Brain microvascular endothelial cell (primary cell): ENCODE measurements at regions not wholly inside any gene's neighbourhood (a gene's known extent, or its start where the extent isn't known, plus 50 kb on each side); places are given as distances from the start of the nearest gene placed in this dataset.
"Not testable (repeated sequence)": the region's sequence is repeated elsewhere in the genome, so short reads cannot be mapped to it uniquely, and the experiment has no call there.

Source experiments
- DNase-seq: peaks from one replicate; pipeline ENCODE4 v3.0.0-alpha.2; 2020
- H3K27ac ChIP-seq: fragments of 250-450 bp; sonication (Bioruptor Pico); 2 replicates; pipeline ENCODE4 v1.5.1; 2020; ENCODE audit warnings: mild to moderate bottlenecking, moderate library complexity
- H3K27me3 ChIP-seq: fragments of 250-450 bp; sonication (Bioruptor Pico); replicated peaks from 2 replicates; pipeline ENCODE4 v1.5.1; 2020; ENCODE audit warnings: mild to moderate bottlenecking
- H3K36me3 ChIP-seq: fragments of 250-450 bp; sonication (Bioruptor Pico); replicated peaks from 2 replicates; pipeline ENCODE4 v1.5.1; 2020; ENCODE audit warnings: mild to moderate bottlenecking
- H3K4me3 ChIP-seq: 2 replicates; pipeline ENCODE4 v1.5.1; 2011; ENCODE audit warnings: low read depth, mild to moderate bottlenecking, control low read depth, low read length, moderate library complexity
- in situ Hi-C: cut with HindIII; loops from 2 replicates; pipeline ENCODE4 v1.10.0; 2017; ENCODE audit warnings: low sequenced_read_pairs, low pct_ligation_motif_present
- TF ChIP-seq, protein P1 (sequence below): IDR thresholded peaks from 2 replicates; pipeline ENCODE4 v1.5.1; 2011; ENCODE audit warnings: low read depth, mild to moderate bottlenecking, moderate library complexity, low read length, control low read depth, inconsistent platforms; ENCODE audit errors: missing control alignments

- in situ Hi-C loops = no loop called here
Observed at GRCh38 chr2:60216452-60216995, 336.9 kb downstream of the BCL11A start.

GRCh38 chr2:60215386-60215901, 338.0 kb downstream of the BCL11A start:
- in situ Hi-C loops = no loop called here
- no peaks in the 10 kb centered on the region for H3K27me3 ChIP-seq
- H3K36me3 ChIP-seq = no peaks in the 10 kb centered on the region
- TF ChIP-seq, protein P1, sequence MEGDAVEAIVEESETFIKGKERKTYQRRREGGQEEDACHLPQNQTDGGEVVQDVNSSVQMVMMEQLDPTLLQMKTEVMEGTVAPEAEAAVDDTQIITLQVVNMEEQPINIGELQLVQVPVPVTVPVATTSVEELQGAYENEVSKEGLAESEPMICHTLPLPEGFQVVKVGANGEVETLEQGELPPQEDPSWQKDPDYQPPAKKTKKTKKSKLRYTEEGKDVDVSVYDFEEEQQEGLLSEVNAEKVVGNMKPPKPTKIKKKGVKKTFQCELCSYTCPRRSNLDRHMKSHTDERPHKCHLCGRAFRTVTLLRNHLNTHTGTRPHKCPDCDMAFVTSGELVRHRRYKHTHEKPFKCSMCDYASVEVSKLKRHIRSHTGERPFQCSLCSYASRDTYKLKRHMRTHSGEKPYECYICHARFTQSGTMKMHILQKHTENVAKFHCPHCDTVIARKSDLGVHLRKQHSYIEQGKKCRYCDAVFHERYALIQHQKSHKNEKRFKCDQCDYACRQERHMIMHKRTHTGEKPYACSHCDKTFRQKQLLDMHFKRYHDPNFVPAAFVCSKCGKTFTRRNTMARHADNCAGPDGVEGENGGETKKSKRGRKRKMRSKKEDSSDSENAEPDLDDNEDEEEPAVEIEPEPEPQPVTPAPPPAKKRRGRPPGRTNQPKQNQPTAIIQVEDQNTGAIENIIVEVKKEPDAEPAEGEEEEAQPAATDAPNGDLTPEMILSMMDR = no peak
- H3K4me3 ChIP-seq = no peak overlapping the region
- no peak overlapping the region for H3K27ac ChIP-seq
- DNase-seq = no peak

More at GRCh38 chr2:60216452-60216995, 336.9 kb downstream of the BCL11A start:
- TF ChIP-seq, protein P1 = no peak
- no peak overlapping the region for H3K4me3 ChIP-seq
- H3K27me3 ChIP-seq = no peaks in the 10 kb centered on the region
- no peaks in the 10 kb centered on the region for H3K36me3 ChIP-seq
- no peak for DNase-seq
- no peak overlapping the region for H3K27ac ChIP-seq

DNA sequence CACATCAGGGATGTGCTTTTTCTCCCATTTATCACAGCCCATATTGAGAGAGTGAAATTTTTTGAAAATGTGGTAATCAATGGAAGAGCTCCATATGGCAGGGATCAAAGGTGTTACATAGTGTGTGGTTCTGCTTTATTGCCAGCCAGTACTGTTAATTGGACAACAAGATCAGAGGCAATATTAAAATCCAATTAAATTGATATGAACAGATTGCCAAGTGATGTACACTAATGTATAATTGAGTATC, 338.9 kb downstream of the BCL11A start:
- TF ChIP-seq, protein P1 = no peak
- Histone ChIP-seq H3K27me3 (no peaks in the 10 kb centered on the region), H3K36me3 (no peaks in the 10 kb centered on the region), H3K4me3 (no peak overlapping the region), H3K27ac (no peak overlapping the region)
- in situ Hi-C loops = no loop called here
- no peak for DNase-seq

GRCh38 chr2:60213865-60214625, 339.4 kb downstream of the BCL11A start:
- Histone ChIP-seq H3K27ac (no peak overlapping the region), H3K27me3 (no peaks in the 10 kb centered on the region), H3K36me3 (no peaks in the 10 kb centered on the region), H3K4me3 (no peak overlapping the region)
- TF ChIP-seq, protein P1 = no peak
- DNase-seq = no peak
- in situ Hi-C loops = no loop called here

GRCh38 chr2:60212181-60212945, 341.1 kb downstream of the BCL11A start:
- no peaks in the 10 kb centered on the region for H3K36me3 ChIP-seq
- TF ChIP-seq, protein P1 = no peak
- no peak overlapping the region for H3K4me3 ChIP-seq
- no peak overlapping the region for H3K27ac ChIP-seq
- in situ Hi-C loops = no loop called here
- no peak for DNase-seq
- no peaks in the 10 kb centered on the region for H3K27me3 ChIP-seq

- H3K36me3 ChIP-seq, H3K27me3 ChIP-seq, in situ Hi-C loops, DNase-seq, H3K4me3 ChIP-seq, H3K27ac ChIP-seq: not testable (repeated sequence)
Observed at GRCh38 chr2:60189006-60189405, 364.4 kb downstream of the BCL11A start.
